Mucosa of descending colon (tissue), 3 donors: ENCODE measurements at regions not wholly inside any gene's neighbourhood (a gene's known extent, or its start where the extent isn't known, plus 50 kb on each side); places are given as distances from the start of the nearest gene placed in this dataset.

Source experiments
- ATAC-seq: fragments of 200-7000 bp; cut with Tn5 transposase; one replicate; pipeline ENCODE4 v1.9.1; 2020; ENCODE audit warnings: mild to moderate bottlenecking, moderate library complexity
- DNase-seq, 3 donors: peaks; one replicate each; pipeline ENCODE4 v3.0.0-alpha.2; 2020
- H3K36me3 ChIP-seq: fragments of 200-600 bp; one replicate; pipeline ENCODE4 v1.8.0; 2021; ENCODE audit warnings: low read depth, mild to moderate bottlenecking
- H3K4me1 ChIP-seq: fragments of 200-600 bp; one replicate; pipeline ENCODE4 v1.8.0; 2021; ENCODE audit warnings: low read depth, mild to moderate bottlenecking
- H3K4me3 ChIP-seq: fragments of 200-600 bp; one replicate; pipeline ENCODE4 v1.8.0; 2021; ENCODE audit warnings: mild to moderate bottlenecking
- H3K9me3 ChIP-seq: fragments of 200-600 bp; one replicate; pipeline ENCODE4 v1.8.0; 2021; ENCODE audit warnings: mild to moderate bottlenecking
- CTCF ChIP-seq: fragments of 200-600 bp; IDR thresholded peaks from one replicate; pipeline ENCODE4 v1.8.0; 2022; ENCODE audit warnings: antibody characterized with exemption, mild to moderate bottlenecking
- intact Hi-C, 2 donors: fragments of 100-400 bp; cut with DNase I in 1 of 2; cut with micrococcal nuclease in 1 of 2; formaldehyde crosslinking; loops; one replicate each; pipeline versions ENCODE4 v1.11.0 to v1.11.1; 2022; cut with DNase I, micrococcal nuclease
- donor health status: DM: no; HTN: no; CAD: no; lungs with moderate emphysema.
- donor health status: DM: no; HTN: no; CAD: no.
- donor health status: DM: no; HTN: yes; CAD: no.

- Histone ChIP-seq H3K4me3 (no peak overlapping the region), H3K4me1 (no peaks in the 10 kb centered on the region), H3K36me3 (no peaks in the 10 kb centered on the region), H3K9me3 (peaks cover 22% of the 10 kb centered on the region)
- intact Hi-C loops: no loop called here
- DNase-seq (no peak), ATAC-seq (no peak)
- TF ChIP-seq CTCF: no peak
Observed at GRCh38 chr17:53336281-53336680, 486.4 kb upstream of the KIF2B start.

GRCh38 chr17:53335443-53335842, 487.3 kb upstream of the KIF2B start:
- H3K4me3 ChIP-seq: no peak overlapping the region
- no peaks in the 10 kb centered on the region for H3K36me3 ChIP-seq
- no peaks in the 10 kb centered on the region for H3K4me1 ChIP-seq
- intact Hi-C loops: no loop called here
- ATAC-seq: no peak
- H3K9me3 ChIP-seq: peaks cover 17% of the 10 kb centered on the region
- no peak for TF ChIP-seq CTCF
- DNase-seq: no peak

- no peak for TF ChIP-seq CTCF
- Histone ChIP-seq H3K36me3 (no peaks in the 10 kb centered on the region), H3K4me3 (no peak overlapping the region), H3K9me3 (no peaks in the 10 kb centered on the region), H3K4me1 (no peaks in the 10 kb centered on the region)
- no peak for ATAC-seq
- intact Hi-C loops: no loop called here
- DNase-seq: no peak
Observed at GRCh38 chr17:53330756-53331155, 492.0 kb upstream of the KIF2B start.

GRCh38 chr17:53321651-53322050, 501.1 kb upstream of the KIF2B start:
- no peaks in the 10 kb centered on the region for H3K36me3 ChIP-seq
- intact Hi-C loops: no loop called here
- DNase-seq (no peak), ATAC-seq (no peak)
- H3K4me1 ChIP-seq: no peaks in the 10 kb centered on the region
- no peak for TF ChIP-seq CTCF
- H3K4me3 ChIP-seq: no peak overlapping the region
- peaks cover 8% of the 10 kb centered on the region for H3K9me3 ChIP-seq

GRCh38 chr17:53319947-53320346, 502.8 kb upstream of the KIF2B start:
- no peak for TF ChIP-seq CTCF
- no peaks in the 10 kb centered on the region for H3K36me3 ChIP-seq
- intact Hi-C loops: no loop called here

GRCh38 chr17:53316988-53317387, 505.7 kb upstream of the KIF2B start:
- ATAC-seq: no peak
- TF ChIP-seq CTCF: no peak
- H3K36me3 ChIP-seq: no peaks in the 10 kb centered on the region
- H3K4me1 ChIP-seq: no peaks in the 10 kb centered on the region
- no peak for DNase-seq
- no peak overlapping the region for H3K4me3 ChIP-seq
- peaks cover 12% of the 10 kb centered on the region for H3K9me3 ChIP-seq
- intact Hi-C loops: no loop called here

More at GRCh38 chr17:53319947-53320346, 502.8 kb upstream of the KIF2B start:
- no peaks in the 10 kb centered on the region for H3K4me1 ChIP-seq
- DNase-seq (no peak), ATAC-seq (no peak)
- H3K4me3 ChIP-seq: no peak overlapping the region
- H3K9me3 ChIP-seq: peaks cover 12% of the 10 kb centered on the region
